GM23248 (cell line): ENCODE measurements at regions not wholly inside any gene's neighbourhood (a gene's known extent, or its start where the extent isn't known, plus 50 kb on each side); places are given as distances from the start of the nearest gene placed in this dataset.

Experiments
- DNase-seq: peaks from one replicate; pipeline ENCODE4 v3.0.0-alpha.2; 2015
- H2AFZ ChIP-seq: fragments of 200-600 bp; sonication (generic); 2 replicates; pipeline ENCODE4 v1.6.1; 2016; ENCODE audit warnings: antibody characterized with exemption
- H3F3A ChIP-seq: fragments of 200-600 bp; sonication (generic); 2 replicates; pipeline ENCODE4 v1.6.1; 2016; ENCODE audit warnings: mild to moderate bottlenecking, antibody characterized with exemption, mixed run types; ENCODE audit not compliant: insufficient read depth
- H3K27ac ChIP-seq: fragments of 200-600 bp; sonication (generic); 2 replicates; pipeline ENCODE4 v1.5.1; 2016; ENCODE audit warnings: mild to moderate bottlenecking
- H3K27me3 ChIP-seq: fragments of 200-600 bp; sonication (generic); replicated peaks from 2 replicates; pipeline ENCODE4 v1.6.1; 2016; ENCODE audit warnings: mild to moderate bottlenecking; ENCODE audit not compliant: insufficient read depth
- H3K36me3 ChIP-seq: fragments of 200-600 bp; sonication (generic); 2 replicates; pipeline ENCODE4 v1.6.1; 2016; ENCODE audit warnings: low read depth, mild to moderate bottlenecking
- H3K4me1 ChIP-seq: fragments of 200-600 bp; sonication (generic); 2 replicates; pipeline ENCODE4 v1.6.1; 2016; ENCODE audit warnings: mild to moderate bottlenecking; ENCODE audit not compliant: insufficient read depth
- H3K4me2 ChIP-seq: fragments of 200-600 bp; sonication (generic); one replicate; pipeline ENCODE4 v1.6.1; 2016; ENCODE audit warnings: mild to moderate bottlenecking; ENCODE audit not compliant: unreplicated experiment
- H3K4me3 ChIP-seq: fragments of 200-600 bp; sonication (generic); 2 replicates; pipeline ENCODE4 v1.5.1; 2016; ENCODE audit warnings: mild to moderate bottlenecking
- H3K79me2 ChIP-seq: fragments of 200-600 bp; sonication (generic); 2 replicates; pipeline ENCODE4 v1.6.1; 2016; ENCODE audit warnings: mild to moderate bottlenecking; ENCODE audit not compliant: insufficient read depth
- H3K9ac ChIP-seq: fragments of 200-600 bp; sonication (generic); 2 replicates; pipeline ENCODE4 v1.6.1; 2016; ENCODE audit warnings: mild to moderate bottlenecking
- H3K9me2 ChIP-seq: fragments of 200-600 bp; sonication (generic); 2 replicates; pipeline ENCODE4 v1.6.1; 2016; ENCODE audit warnings: mixed run types, mild to moderate bottlenecking, moderate library complexity; ENCODE audit not compliant: insufficient read depth
- H3K9me3 ChIP-seq: fragments of 200-600 bp; sonication (generic); one replicate; pipeline ENCODE4 v1.6.1; 2017; ENCODE audit warnings: low read depth
- H4K20me1 ChIP-seq: fragments of 200-600 bp; sonication (generic); 2 replicates; pipeline ENCODE4 v1.6.0; 2016; ENCODE audit not compliant: insufficient read depth
- EZH2 ChIP-seq: fragments of 200-600 bp; sonication (generic); IDR thresholded peaks from 2 replicates; pipeline ENCODE4 v1.6.1; 2018; ENCODE audit warnings: antibody characterized with exemption, mild to moderate bottlenecking; ENCODE audit not compliant: insufficient read depth, poor library complexity, severe bottlenecking
- EZH2phosphoT487 ChIP-seq: fragments of 200-600 bp; sonication (generic); IDR thresholded peaks from 2 replicates; pipeline ENCODE4 v1.6.1; 2018; ENCODE audit warnings: antibody characterized with exemption, moderate library complexity, mild to moderate bottlenecking, low read depth; ENCODE audit not compliant: insufficient read depth
- WGBS, 2 experiments: methylation state at CpG; one replicate each; pipeline ENCODE4 v1.1.6; 2015 to 2017; ENCODE audit warnings: low lambda C conversion rate in 2 of 2, low coverage in 1 of 2; ENCODE audit errors: missing lambda C conversion rate in 2 of 2; 5-methylcytosine and 5-hydroxymethylcytosine counted together
- in situ Hi-C: fragments of 300-500 bp; cut with MboI; formaldehyde crosslinking; loops from 2 replicates; pipeline ENCODE4 v1.15.0; 2020

DNA sequence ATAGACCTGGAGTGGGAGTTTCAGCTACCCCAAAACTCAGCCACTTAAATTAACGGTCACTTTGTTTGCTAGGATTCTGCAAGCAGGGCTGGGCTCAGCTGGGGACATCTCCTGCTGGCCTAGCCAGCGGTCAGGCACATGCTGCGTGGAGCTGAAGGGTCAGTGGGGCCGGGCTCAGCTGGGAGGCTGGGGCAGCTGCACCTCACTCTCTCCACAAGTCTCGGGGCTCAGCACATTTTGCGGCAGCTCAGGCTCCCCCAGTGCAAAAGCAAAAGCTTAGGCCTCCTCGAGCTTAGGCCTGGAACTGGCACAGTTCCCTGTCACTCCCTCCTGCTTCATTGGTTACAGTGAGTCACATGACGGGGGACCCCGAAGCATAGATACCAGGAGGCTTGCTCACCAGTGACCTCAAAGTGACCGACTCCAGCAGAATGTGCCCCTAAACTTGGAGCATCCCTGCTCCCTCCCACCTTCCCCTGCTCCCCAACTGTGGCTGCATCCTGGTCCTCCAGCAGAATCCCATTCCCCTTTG lies 80.6 kb upstream of the CST7 start:
- Histone ChIP-seq H4K20me1 (no peaks in the 10 kb centered on the region), H3K27ac (no peak overlapping the region), H3K4me3 (no peak overlapping the region), H2AFZ (no peak overlapping the region), H3K4me2 (no peak overlapping the region), H3K9me2 (no peaks in the 10 kb centered on the region), H3F3A (peaks cover 11% of the 10 kb centered on the region; the same call in 1 of the 2 replicates), H3K27me3 (0 out of 2 replicates have a peak, but pooled peaks cover 7% of the 10 kb centered on the region), H3K36me3 (no peaks in the 10 kb centered on the region), H3K9ac (no peak overlapping the region), H3K9me3 (no peaks in the 10 kb centered on the region), H3K4me1 (0 out of 2 replicates have a peak, but pooled peaks cover 5% of the 10 kb centered on the region), H3K79me2 (no peaks in the 10 kb centered on the region)
- in situ Hi-C loops = no loop called here
- TF ChIP-seq EZH2 (no peak), EZH2phosphoT487 (no peak)
- WGBS, 2 experiments = 48 to 53% methylated on average over 10 of the region's 10 CpGs
- no peak for DNase-seq

- H3K27ac ChIP-seq = no peak overlapping the region
- H4K20me1 ChIP-seq = no peaks in the 10 kb centered on the region
- WGBS, 2 experiments = 55 to 59% methylated on average over 6 of the region's 6 CpGs
- no peak overlapping the region for H3K4me3 ChIP-seq
- H3K4me2 ChIP-seq = no peak overlapping the region
- no peaks in the 10 kb centered on the region for H3K9me3 ChIP-seq
- H3K4me1 ChIP-seq = 0 out of 2 replicates have a peak, but pooled peaks cover under 1% of the 10 kb centered on the region
- H3F3A ChIP-seq = peaks cover 6% of the 10 kb centered on the region; the same call in 1 of the 2 replicates
- in situ Hi-C loops = no loop called here
- no peaks in the 10 kb centered on the region for H3K9me2 ChIP-seq
- H2AFZ ChIP-seq = no peak overlapping the region
- H3K79me2 ChIP-seq = no peaks in the 10 kb centered on the region
- no peaks in the 10 kb centered on the region for H3K36me3 ChIP-seq
- no peak for DNase-seq
- H3K27me3 ChIP-seq = peaks cover 7% of the 10 kb centered on the region; the same call in 1 of the 2 replicates
- no peak overlapping the region for H3K9ac ChIP-seq
- TF ChIP-seq EZH2 = no peak
- TF ChIP-seq EZH2phosphoT487 = no peak
Observed at GRCh38 chr20:24868959-24869358, 80.1 kb upstream of the CST7 start.

GRCh38 chr20:24870057-24870456 lies 79.0 kb upstream of the CST7 start:
- 63 to 68% methylated on average over 3 of the region's 3 CpGs for WGBS, 2 experiments
- TF ChIP-seq EZH2phosphoT487 = no peak
- no peak for TF ChIP-seq EZH2

GRCh38 chr20:24870881-24871280 lies 78.2 kb upstream of the CST7 start:
- Histone ChIP-seq H3K36me3 (no peaks in the 10 kb centered on the region), H3K9me3 (no peaks in the 10 kb centered on the region), H3F3A (no peaks in the 10 kb centered on the region), H3K4me2 (no peak overlapping the region), H3K27ac (no peak overlapping the region), H3K9me2 (no peaks in the 10 kb centered on the region), H3K79me2 (no peaks in the 10 kb centered on the region), H4K20me1 (no peaks in the 10 kb centered on the region), H3K9ac (no peak overlapping the region), H3K27me3 (peaks cover 9% of the 10 kb centered on the region; the same call in 1 of the 2 replicates), H2AFZ (no peak overlapping the region), H3K4me3 (no peak overlapping the region), H3K4me1 (no peaks in the 10 kb centered on the region)
- in situ Hi-C loops = no loop called here
- 64 to 69% methylated on average over 8 of the region's 8 CpGs for WGBS, 2 experiments
- no peak for DNase-seq
- no peak for TF ChIP-seq EZH2
- TF ChIP-seq EZH2phosphoT487 = no peak

More at GRCh38 chr20:24870057-24870456, 79.0 kb upstream of the CST7 start:
- Histone ChIP-seq H3K4me1 (no peaks in the 10 kb centered on the region), H3K4me2 (no peak overlapping the region), H3K27me3 (peaks cover 7% of the 10 kb centered on the region; the same call in 1 of the 2 replicates), H3K27ac (no peak overlapping the region), H3K9me2 (no peaks in the 10 kb centered on the region), H3K9me3 (no peaks in the 10 kb centered on the region), H4K20me1 (no peaks in the 10 kb centered on the region), H3K79me2 (no peaks in the 10 kb centered on the region), H3F3A (no peaks in the 10 kb centered on the region), H3K9ac (no peak overlapping the region), H3K4me3 (no peak overlapping the region), H3K36me3 (no peaks in the 10 kb centered on the region), H2AFZ (no peak overlapping the region)
- DNase-seq = no peak
- in situ Hi-C loops = no loop called here
